22Rv1 (cell line): ENCODE measurements at regions not wholly inside any gene's neighbourhood (a gene's known extent, or its start where the extent isn't known, plus 50 kb on each side); places are given as distances from the start of the nearest gene placed in this dataset.
"Not testable (repeated sequence)": the region's sequence is repeated elsewhere in the genome, so short reads cannot be mapped to it uniquely, and the experiment has no call there.

Experiments used
- H3K27ac ChIP-seq: fragments of 450-650 bp; 2 replicates; pipeline ENCODE4 v1.5.1; 2017
- CTCF ChIP-seq: fragments of 450-650 bp; IDR thresholded peaks from 2 replicates; pipeline ENCODE4 v1.5.1; 2017; ENCODE audit warnings: mild to moderate bottlenecking
- ZFX ChIP-seq: fragments of 450-650 bp; IDR thresholded peaks from 2 replicates; pipeline ENCODE4 v1.6.1; 2017; ENCODE audit warnings: antibody characterized with exemption, borderline replicate concordance

- no peak overlapping the region for H3K27ac ChIP-seq
- TF ChIP-seq ZFX (no peak), CTCF (no peak)
Observed at GRCh38 chr10:125605167-125605566, 77.8 kb downstream of the TEX36 start.

GRCh38 chr10:125602825-125603224, 80.1 kb downstream of the TEX36 start:
- no peak overlapping the region for H3K27ac ChIP-seq
- TF ChIP-seq ZFX (no peak), CTCF (no peak)

GRCh38 chr10:125599194-125599593, 83.8 kb downstream of the TEX36 start:
- no peak overlapping the region for H3K27ac ChIP-seq
- TF ChIP-seq ZFX: no peak
- no peak for TF ChIP-seq CTCF

- TF ChIP-seq ZFX (no peak), CTCF (no peak)
- H3K27ac ChIP-seq: no peak overlapping the region
Observed at GRCh38 chr10:125595911-125596310, 87.1 kb downstream of the TEX36 start.

- no peak for TF ChIP-seq CTCF
- TF ChIP-seq ZFX: no peak
Observed at GRCh38 chr10:125593644-125594043, 89.3 kb downstream of the TEX36 start.

GRCh38 chr10:125592897-125593296, 90.1 kb downstream of the TEX36 start:
- no peak for TF ChIP-seq CTCF
- TF ChIP-seq ZFX: no peak
- no peak overlapping the region for H3K27ac ChIP-seq

More at GRCh38 chr10:125593644-125594043, 89.3 kb downstream of the TEX36 start:
- no peak overlapping the region for H3K27ac ChIP-seq

GRCh38 chr10:125591886-125592285, 91.1 kb downstream of the TEX36 start:
- no peak for TF ChIP-seq CTCF
- TF ChIP-seq ZFX: no peak
- H3K27ac ChIP-seq: peak overlapping the region; percentile 65

GRCh38 chr10:125588738-125589137, 94.2 kb downstream of the TEX36 start:
- H3K27ac ChIP-seq: not testable (repeated sequence)
